Activated naive CD8-positive, alpha-beta T cell treated with anti-CD3 and anti-CD28 coated beads for 36 hours (primary cell): ENCODE measurements at regions not wholly inside any gene's neighbourhood (a gene's known extent, or its start where the extent isn't known, plus 50 kb on each side); places are given as distances from the start of the nearest gene placed in this dataset.
"Not testable (repeated sequence)": the region's sequence is repeated elsewhere in the genome, so short reads cannot be mapped to it uniquely, and the experiment has no call there.

Source experiments
- DNase-seq: peaks from one replicate; pipeline ENCODE4 v3.0.0; 2021
- H3K27ac Mint-ChIP-seq: one replicate; pipeline ENCODE4 v1.8.0; 2022; ENCODE audit warnings: mild to moderate bottlenecking, moderate library complexity, mixed read lengths
- H3K27me3 Mint-ChIP-seq: one replicate; pipeline ENCODE4 v1.8.0; 2022; ENCODE audit warnings: mild to moderate bottlenecking, mixed read lengths
- H3K36me3 Mint-ChIP-seq: one replicate; pipeline ENCODE4 v1.8.0; 2021; ENCODE audit warnings: mild to moderate bottlenecking, mixed read lengths
- H3K4me1 Mint-ChIP-seq: one replicate; pipeline ENCODE4 v1.8.0; 2021; ENCODE audit warnings: mixed read lengths
- H3K4me3 Mint-ChIP-seq: one replicate; pipeline ENCODE4 v1.8.0; 2022; ENCODE audit warnings: mild to moderate bottlenecking, moderate library complexity, mixed read lengths
- H3K9me3 Mint-ChIP-seq: one replicate; pipeline ENCODE4 v1.8.0; 2022; ENCODE audit warnings: mixed read lengths

DNA sequence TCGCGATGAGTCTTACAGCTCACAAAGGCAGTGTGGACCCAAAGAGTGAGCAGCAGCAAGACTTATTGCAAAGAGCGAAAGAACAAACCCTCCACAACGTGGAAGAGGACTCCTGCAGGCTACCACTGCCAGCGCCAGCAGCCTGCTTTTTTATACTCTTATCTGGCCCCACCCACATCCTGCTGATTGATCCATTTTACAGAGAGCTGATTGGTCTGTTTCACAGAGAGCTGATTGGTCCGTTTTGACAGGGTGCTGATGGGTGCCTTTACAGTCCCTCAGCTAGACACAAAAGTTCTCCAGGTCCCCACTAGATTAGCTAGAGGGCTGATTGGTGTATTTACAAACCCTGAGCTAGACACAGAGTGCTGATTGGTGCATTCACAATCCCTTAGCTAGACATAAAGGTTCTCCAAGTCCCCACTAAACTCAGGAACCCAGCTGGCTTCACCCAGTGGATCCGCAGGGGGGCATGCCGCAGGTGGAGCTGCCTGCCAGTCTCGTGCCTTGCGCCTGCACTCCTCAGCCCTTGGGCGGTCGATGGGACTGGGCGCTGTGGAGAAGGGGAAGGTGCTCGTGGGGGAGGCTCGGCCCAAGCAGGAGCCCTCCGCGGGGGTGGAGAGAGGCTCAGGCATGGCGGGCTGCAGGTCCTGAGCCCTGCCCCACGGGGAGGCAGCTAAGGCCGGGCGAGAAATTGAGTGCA, 75.7 kb downstream of the QDPR start:
- not testable (repeated sequence) for H3K27me3 Mint-ChIP-seq, H3K4me3 Mint-ChIP-seq, H3K9me3 Mint-ChIP-seq, H3K27ac Mint-ChIP-seq, H3K36me3 Mint-ChIP-seq, DNase-seq, H3K4me1 Mint-ChIP-seq

DNA sequence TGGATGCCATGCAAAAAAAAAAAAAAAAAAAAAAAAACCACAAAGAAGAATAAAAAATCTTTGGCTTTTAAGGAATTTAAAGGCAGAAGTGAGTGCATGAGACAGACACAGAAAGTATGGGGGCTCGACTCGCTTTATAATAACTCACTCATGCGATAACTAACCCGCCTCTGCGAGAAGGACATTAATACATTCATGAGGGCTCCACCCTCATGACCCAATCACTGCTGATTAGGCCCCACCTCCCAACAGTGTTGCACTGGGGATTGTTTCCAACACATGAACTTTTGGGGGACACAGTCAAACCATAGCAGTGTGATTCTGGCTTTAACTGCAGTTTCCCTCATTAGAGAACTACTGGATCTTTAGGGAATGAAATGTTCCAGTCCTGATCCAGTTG, 78.1 kb downstream of the QDPR start:
- Mint-ChIP-seq H3K9me3 (peaks cover 2% of the 10 kb centered on the region), H3K27ac (no peak overlapping the region), H3K4me3 (no peak overlapping the region), H3K4me1 (no peaks in the 10 kb centered on the region), H3K36me3 (no peaks in the 10 kb centered on the region), H3K27me3 (no peaks in the 10 kb centered on the region)
- DNase-seq, result no peak

DNA sequence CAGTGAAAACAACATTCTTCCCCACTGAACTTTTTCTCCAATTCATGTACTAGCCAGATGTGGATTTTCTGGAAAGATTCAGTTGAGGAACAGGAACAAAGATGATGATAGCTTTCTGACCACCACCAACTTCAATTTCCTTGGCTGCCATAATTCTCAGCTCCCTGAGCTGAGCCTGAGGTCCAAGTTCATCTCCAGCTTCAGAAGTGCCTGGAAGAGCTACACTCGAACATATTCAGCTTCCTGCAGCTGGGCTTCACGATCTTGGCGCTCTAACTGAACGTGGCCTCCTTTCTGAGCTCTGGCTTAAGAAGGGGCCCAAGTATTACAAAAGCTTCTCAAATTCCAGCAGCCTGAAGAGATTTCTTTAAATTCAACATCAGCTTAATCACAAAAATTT, 83.9 kb downstream of the QDPR start:
- H3K9me3 Mint-ChIP-seq, result no peaks in the 10 kb centered on the region
- no peak for DNase-seq
- no peak overlapping the region for H3K4me3 Mint-ChIP-seq
- no peak overlapping the region for H3K27ac Mint-ChIP-seq
- no peaks in the 10 kb centered on the region for H3K27me3 Mint-ChIP-seq
- no peaks in the 10 kb centered on the region for H3K4me1 Mint-ChIP-seq
- H3K36me3 Mint-ChIP-seq, result no peaks in the 10 kb centered on the region

DNA sequence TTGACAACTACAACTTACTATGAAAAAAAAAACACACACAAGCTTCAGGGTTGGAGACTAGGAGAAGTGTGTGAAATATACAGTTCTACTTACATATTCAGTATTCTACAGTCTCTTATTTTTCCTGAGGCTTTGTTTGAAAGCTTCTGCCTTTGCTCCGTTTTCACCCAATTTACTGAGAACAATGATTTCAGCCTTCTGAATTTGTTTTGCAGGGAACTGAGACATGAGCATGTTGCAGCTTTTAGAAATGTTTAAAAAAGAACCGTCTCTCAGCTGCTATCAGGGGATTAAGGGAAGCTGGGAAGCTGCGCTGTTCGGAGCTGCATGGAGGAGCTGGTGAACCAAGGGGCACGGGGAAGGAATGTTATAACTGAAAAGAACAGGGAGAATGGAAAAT, 85.7 kb downstream of the QDPR start:
- H3K36me3 Mint-ChIP-seq, result no peaks in the 10 kb centered on the region
- H3K4me1 Mint-ChIP-seq, result no peaks in the 10 kb centered on the region
- no peaks in the 10 kb centered on the region for H3K9me3 Mint-ChIP-seq
- H3K4me3 Mint-ChIP-seq, result no peak overlapping the region
- no peak overlapping the region for H3K27ac Mint-ChIP-seq
- H3K27me3 Mint-ChIP-seq, result no peaks in the 10 kb centered on the region
- no peak for DNase-seq

DNA sequence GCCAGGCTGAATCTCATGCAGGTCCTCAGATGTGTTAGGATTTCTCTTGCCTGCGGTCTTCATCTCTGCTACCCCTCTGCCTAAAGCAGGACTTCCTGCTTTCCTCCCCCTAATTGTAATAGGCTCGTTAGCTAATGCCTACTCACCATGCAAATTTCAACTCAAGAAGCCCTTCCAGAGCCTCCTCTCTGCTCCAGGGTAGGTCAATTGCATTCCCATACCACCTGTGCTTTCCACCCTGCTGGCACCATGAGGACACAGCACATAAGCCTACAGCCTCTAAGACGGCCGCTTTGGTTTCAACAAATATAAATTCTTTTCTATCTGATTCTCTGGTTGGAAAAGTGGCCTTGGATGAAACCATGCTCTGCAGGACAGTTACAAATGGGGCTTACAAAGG, 93.9 kb downstream of the QDPR start:
- Mint-ChIP-seq H3K9me3 (peaks cover 18% of the 10 kb centered on the region), H3K4me3 (no peak overlapping the region), H3K27ac (no peak overlapping the region), H3K27me3 (no peaks in the 10 kb centered on the region), H3K4me1 (no peaks in the 10 kb centered on the region), H3K36me3 (no peaks in the 10 kb centered on the region)
- DNase-seq, result no peak

DNA sequence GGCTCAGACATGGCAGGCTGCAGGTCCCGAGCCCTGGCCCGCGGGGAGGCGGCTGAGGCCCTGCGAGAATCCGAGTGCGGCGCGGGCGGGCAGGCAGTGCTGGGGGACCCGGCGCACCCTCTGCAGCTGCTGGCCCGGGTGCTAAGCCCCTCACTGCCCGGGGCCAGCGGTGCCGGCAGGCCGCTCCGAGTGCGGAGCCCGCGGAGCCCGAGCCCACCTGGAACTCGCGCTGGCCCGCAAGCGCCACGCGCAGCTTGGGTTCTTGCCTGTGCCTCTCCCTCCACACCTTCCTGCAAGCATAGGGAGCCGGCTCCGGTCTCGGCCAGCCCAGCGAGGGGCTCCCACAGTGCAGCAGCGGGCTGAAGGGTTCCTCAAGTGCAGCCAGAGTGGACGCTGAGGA, 97.5 kb downstream of the QDPR start:
- no peaks in the 10 kb centered on the region for H3K36me3 Mint-ChIP-seq
- no peak for DNase-seq
- H3K4me3 Mint-ChIP-seq, result no peak overlapping the region
- peaks cover 18% of the 10 kb centered on the region for H3K9me3 Mint-ChIP-seq
- H3K4me1 Mint-ChIP-seq, result no peaks in the 10 kb centered on the region
- no peak overlapping the region for H3K27ac Mint-ChIP-seq
- H3K27me3 Mint-ChIP-seq, result no peaks in the 10 kb centered on the region

DNA sequence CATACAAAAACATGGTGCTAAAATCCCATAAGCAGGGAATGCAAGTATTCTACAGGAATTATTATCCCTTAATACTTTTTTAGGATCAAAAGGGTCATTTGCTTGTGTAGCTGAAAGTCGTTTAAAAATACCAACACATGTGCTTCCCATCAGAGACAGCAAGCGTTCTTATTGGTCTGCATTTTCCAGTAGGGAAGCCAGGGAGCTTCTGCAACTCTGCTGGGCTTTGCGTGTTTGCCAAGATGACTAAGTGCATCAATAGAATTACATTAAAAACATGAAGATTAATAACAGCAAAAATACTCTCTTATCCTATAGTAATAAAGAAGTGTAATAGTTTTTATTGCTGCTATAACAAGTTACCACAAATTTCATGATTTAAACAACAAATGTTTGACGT, 111.2 kb downstream of the QDPR start:
- no peaks in the 10 kb centered on the region for H3K36me3 Mint-ChIP-seq
- H3K9me3 Mint-ChIP-seq, result no peaks in the 10 kb centered on the region
- no peak overlapping the region for H3K4me3 Mint-ChIP-seq
- no peaks in the 10 kb centered on the region for H3K27me3 Mint-ChIP-seq
- DNase-seq, result no peak
- H3K27ac Mint-ChIP-seq, result no peak overlapping the region
- H3K4me1 Mint-ChIP-seq, result no peaks in the 10 kb centered on the region

DNA sequence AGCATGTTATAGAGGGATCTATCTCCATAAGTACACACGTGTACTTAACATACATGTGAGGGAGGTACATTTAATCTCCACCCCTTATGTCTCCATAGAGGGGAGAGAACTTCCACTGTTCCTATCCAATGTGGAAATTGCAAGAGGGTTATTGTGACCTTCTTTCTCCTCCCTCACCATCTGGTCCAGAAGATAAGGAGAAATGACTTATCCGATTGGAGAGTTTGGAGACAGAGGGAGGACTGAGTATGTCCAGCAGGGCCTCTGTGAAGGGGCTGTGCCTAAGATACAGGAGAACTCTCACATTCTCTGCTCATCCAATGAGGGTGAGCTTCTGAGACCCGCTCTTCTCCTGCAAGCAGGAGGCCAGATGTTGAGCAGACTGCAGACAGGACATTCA, 113.1 kb downstream of the QDPR start:
- Mint-ChIP-seq H3K9me3 (no peaks in the 10 kb centered on the region), H3K36me3 (no peaks in the 10 kb centered on the region), H3K27me3 (no peaks in the 10 kb centered on the region), H3K27ac (no peak overlapping the region), H3K4me1 (no peaks in the 10 kb centered on the region), H3K4me3 (no peak overlapping the region)
- DNase-seq, result no peak

DNA sequence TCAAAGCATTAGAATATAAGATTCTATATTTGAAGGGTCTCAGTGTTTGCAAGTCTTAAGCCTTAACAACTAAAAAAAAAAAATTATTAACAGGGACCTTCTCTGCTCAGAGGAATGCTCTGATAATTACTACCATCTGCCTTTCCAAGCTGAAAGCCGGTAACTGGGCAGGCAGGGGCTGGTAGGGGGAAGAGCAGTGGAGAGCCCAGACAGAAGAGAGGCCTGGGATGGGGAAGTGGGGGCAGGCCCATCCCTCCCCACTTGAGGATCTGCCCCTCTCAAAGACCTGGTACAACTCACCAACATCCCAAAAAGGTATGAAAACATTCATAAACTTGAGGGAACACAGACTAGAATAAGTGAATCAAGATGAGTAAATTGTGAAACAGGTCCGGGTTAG, 113.9 kb downstream of the QDPR start:
- no peaks in the 10 kb centered on the region for H3K27me3 Mint-ChIP-seq
- no peak overlapping the region for H3K4me3 Mint-ChIP-seq
- no peaks in the 10 kb centered on the region for H3K9me3 Mint-ChIP-seq
- H3K4me1 Mint-ChIP-seq, result no peaks in the 10 kb centered on the region
- DNase-seq, result no peak
- no peak overlapping the region for H3K27ac Mint-ChIP-seq
- H3K36me3 Mint-ChIP-seq, result no peaks in the 10 kb centered on the region

DNA sequence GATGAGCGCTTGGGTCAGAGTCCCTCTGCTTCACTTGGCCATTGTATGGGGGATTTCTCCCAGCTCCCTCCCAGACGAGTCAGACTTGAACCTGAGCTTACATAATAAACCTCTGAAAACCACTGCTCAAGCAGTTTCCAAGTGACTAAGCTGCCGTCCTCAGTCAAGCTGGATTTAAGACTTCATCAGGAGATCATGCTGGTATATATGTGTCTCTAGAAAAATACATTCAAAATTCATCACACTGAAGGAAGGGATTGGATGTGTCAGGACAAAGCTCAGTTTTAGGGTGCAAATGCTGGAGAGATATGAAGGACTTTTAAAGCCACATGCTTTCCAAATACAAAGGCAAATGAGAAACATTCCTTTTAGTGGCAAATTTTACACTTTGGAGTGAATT, 114.3 kb downstream of the QDPR start:
- Mint-ChIP-seq H3K4me3 (no peak overlapping the region), H3K27me3 (no peaks in the 10 kb centered on the region), H3K4me1 (no peaks in the 10 kb centered on the region), H3K36me3 (no peaks in the 10 kb centered on the region), H3K9me3 (no peaks in the 10 kb centered on the region), H3K27ac (no peak overlapping the region)
- no peak for DNase-seq

DNA sequence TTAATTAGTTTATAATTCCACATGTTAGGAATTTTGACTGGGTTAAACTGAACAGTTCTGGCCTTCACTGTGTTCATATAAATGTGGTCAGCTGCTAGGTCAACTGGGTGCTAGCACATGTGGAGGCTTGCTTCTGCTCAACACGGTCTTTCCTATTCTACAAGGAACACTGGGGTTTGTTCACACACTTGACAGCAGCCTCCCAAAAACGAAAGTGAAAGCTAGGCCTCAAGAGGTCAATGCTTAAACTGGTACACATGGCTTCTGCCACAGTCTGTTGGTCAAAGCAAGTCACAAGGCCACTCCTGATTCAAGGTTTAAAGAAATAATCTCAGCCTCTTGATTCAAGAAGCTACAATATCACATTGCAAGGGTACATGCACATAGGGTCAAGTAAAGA, 126.5 kb downstream of the QDPR start:
- Mint-ChIP-seq H3K36me3 (peaks cover 7% of the 10 kb centered on the region), H3K9me3 (peaks cover 8% of the 10 kb centered on the region), H3K4me3 (no peak overlapping the region), H3K27me3 (no peaks in the 10 kb centered on the region), H3K27ac (no peak overlapping the region), H3K4me1 (peaks cover 8% of the 10 kb centered on the region)
- DNase-seq, result no peak

DNA sequence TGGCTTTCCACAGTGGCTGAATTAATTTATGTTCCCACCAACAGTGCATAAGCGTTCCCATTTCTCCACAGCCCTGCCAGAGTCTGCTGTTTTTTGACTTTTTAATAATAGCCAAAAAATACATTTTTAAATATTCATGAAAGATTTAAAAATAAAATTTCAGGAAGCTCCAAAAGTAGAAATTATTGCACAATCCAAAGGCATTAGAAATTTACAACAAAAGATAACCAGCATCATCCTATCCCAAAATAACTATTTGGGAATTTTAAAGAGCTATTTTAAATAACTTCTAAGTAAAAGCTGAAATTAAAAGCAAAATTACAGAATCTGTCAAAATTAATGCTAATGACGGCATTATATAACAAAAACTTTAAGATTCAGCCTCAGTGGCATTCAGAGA, 131.5 kb downstream of the QDPR start:
- Mint-ChIP-seq H3K9me3 (no peaks in the 10 kb centered on the region), H3K27me3 (no peaks in the 10 kb centered on the region), H3K4me1 (peaks cover 4% of the 10 kb centered on the region), H3K4me3 (no peak overlapping the region), H3K36me3 (peaks cover under 1% of the 10 kb centered on the region), H3K27ac (no peak overlapping the region)
- DNase-seq, result no peak

DNA sequence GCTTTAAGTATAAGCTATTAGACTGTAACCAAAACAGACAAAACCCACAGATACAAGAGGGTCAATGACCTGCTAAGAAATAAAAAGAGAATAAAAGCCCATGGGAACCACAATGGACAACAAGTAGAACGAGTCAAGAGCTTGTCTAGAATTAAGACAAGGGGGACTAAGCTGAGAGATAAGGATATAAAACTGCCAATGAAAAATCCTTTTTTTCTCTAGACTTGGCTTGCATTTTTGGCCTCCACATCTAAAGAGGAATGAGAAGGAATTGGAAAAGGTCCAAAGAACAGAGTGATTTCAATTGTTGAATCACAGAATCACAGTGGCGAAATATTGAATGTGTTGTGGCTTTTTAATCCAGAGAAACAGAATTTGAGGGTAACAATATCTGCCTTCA, 135.7 kb downstream of the QDPR start:
- H3K9me3 Mint-ChIP-seq, result no peaks in the 10 kb centered on the region
- H3K27ac Mint-ChIP-seq, result no peak overlapping the region

DNA sequence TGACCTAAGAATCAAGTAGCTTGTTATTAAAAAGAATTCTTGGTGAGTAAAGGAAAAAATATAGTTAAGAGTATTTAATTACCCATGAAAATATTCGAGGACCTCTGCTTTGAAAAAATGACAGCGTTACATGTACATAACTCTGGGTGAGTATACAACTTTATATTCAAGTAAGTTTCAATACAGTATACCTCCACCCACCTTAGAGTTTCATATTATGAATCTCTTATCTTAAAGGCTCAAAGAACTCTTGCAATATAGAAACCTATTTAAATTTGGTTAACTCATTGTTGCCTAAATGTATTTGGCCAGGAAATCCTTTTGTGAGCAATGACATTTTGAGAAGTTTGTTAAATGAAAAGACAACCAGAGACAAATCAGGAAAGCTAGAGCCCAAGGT, 138.2 kb downstream of the QDPR start:
- Mint-ChIP-seq H3K4me1 (peaks cover 3% of the 10 kb centered on the region), H3K4me3 (no peak overlapping the region), H3K9me3 (no peaks in the 10 kb centered on the region), H3K36me3 (no peaks in the 10 kb centered on the region), H3K27ac (no peak overlapping the region), H3K27me3 (peaks cover 8% of the 10 kb centered on the region)
- no peak for DNase-seq

More for the DNA sequence above, 135.7 kb downstream of the QDPR start:
- H3K36me3 Mint-ChIP-seq, result no peaks in the 10 kb centered on the region
- H3K27me3 Mint-ChIP-seq, result peaks cover 4% of the 10 kb centered on the region
- H3K4me1 Mint-ChIP-seq, result peaks cover 3% of the 10 kb centered on the region
- DNase-seq, result no peak
- H3K4me3 Mint-ChIP-seq, result no peak overlapping the region

DNA sequence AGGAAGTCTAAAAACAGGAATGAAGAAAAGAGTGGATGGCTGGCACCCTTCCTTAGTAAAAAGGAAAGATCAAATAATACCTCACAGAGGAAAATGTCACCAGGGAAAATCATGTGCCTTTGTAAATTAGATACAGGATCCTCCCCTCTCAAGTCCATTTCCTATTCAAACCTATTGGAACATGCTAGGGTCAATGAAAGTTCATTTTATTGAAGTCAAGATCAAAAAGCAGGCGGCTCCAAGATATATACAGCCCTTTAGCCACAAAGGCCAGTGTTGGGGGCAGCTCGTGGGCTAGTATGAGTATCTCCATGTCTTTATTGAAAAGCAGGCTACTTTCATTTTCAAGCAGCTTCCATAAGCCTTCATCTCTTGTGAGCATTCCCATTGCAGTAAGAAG, 141.1 kb downstream of the QDPR start:
- Mint-ChIP-seq H3K4me1 (peaks cover 3% of the 10 kb centered on the region), H3K9me3 (no peaks in the 10 kb centered on the region), H3K27me3 (peaks cover 8% of the 10 kb centered on the region), H3K4me3 (no peak overlapping the region), H3K36me3 (no peaks in the 10 kb centered on the region), H3K27ac (no peak overlapping the region)
- DNase-seq, result no peak

DNA sequence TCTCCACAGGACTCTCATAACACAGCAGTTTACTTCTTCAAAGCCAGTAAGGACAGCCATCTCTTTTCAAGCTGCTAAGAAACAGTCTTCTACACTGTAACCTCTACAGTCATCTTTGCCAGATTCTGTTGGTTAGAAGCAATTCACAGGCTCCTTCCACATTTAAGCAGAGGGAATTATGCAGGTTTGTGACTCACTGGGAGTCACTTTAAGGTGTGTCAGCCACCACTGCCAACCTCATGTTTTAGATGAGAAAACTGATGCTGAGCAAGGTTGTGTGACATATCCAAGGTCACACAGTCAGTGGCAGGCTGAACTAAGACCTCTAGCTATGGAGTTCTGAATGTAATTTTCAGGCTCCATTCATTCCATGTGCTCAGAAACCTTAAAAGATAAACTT, 143.5 kb downstream of the QDPR start:
- Mint-ChIP-seq H3K27me3 (peaks cover 4% of the 10 kb centered on the region), H3K4me3 (no peak overlapping the region), H3K4me1 (no peaks in the 10 kb centered on the region), H3K27ac (no peak overlapping the region), H3K9me3 (no peaks in the 10 kb centered on the region), H3K36me3 (no peaks in the 10 kb centered on the region)
- DNase-seq, result no peak

DNA sequence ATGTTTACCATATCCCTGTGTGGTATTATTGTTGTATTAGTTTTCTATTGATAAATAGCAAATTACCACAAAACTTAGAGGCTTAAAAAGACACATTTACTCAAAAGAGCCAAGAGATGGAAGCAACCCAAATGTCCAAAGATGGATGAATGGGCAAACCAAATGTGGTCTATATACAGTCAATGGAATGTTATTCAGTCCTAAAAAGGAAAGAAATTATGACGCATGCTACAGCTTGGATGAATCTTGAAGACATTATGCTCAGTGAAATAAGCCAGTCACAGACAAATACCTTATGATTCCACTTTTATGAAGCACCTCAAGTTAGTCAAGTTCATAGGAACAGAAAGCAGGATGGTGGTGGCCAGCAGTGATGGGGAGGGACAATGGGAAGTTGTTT, 144.7 kb downstream of the QDPR start:
- H3K27ac Mint-ChIP-seq, result no peak overlapping the region
- H3K36me3 Mint-ChIP-seq, result no peaks in the 10 kb centered on the region
- peaks cover 4% of the 10 kb centered on the region for H3K27me3 Mint-ChIP-seq
- peaks cover 2% of the 10 kb centered on the region for H3K4me1 Mint-ChIP-seq
- no peak overlapping the region for H3K4me3 Mint-ChIP-seq
- no peaks in the 10 kb centered on the region for H3K9me3 Mint-ChIP-seq
- DNase-seq, result no peak
